ENCODE measurements at regions not wholly inside any gene's neighbourhood (a gene's known extent, or its start where the extent isn't known, plus 50 kb on each side); places are given as distances from the start of the nearest gene placed in this dataset.

- 72% methylated on average over 2 of the region's 2 CpGs for WGBS (ENCODE audit: low lambda C conversion rate)
- in situ Hi-C loops (cut with HindIII; ENCODE audit: extremely low pct_ligation_motif_present, low pct_unique_long_range_greater_than_20kb): no loop called here
- no peak overlapping the region for H3K27ac ChIP-seq (ENCODE audit: extremely low read length, insufficient read depth, low read length)
- no peaks in the 10 kb centered on the region for H4K20me1 ChIP-seq (ENCODE audit: insufficient read depth, low read length)
- H3K36me3 ChIP-seq (replicated peaks in 1 of 2; ENCODE audit: control insufficient read depth in 1 of 2, insufficient read depth in 2 of 2, low read length in 2 of 2): no peaks in the 10 kb centered on the region
- no peak for ATAC-seq
- ChIA-PET CTCF (ENCODE audit: low intra/inter-chr PET ratio, low total read pairs) (no interaction called here), POLR2A (no interaction called here)
- H3K4me1 ChIP-seq (ENCODE audit: insufficient read depth, low read length): no peaks in the 10 kb centered on the region
- no peak overlapping the region for H3K4me2 ChIP-seq (ENCODE audit: low read depth, low read length)
- no peaks in the 10 kb centered on the region for H3K27me3 ChIP-seq (ENCODE audit: control insufficient read depth in 1 of 2, insufficient read depth in 2 of 2, low read length in 2 of 2)
- H2AFZ ChIP-seq (ENCODE audit: low read length): no peak overlapping the region
- no TSS peak for BruUV-seq (replicated peaks)
- TF ChIP-seq HES4 (CRISPR knock-in tag; IDR thresholded peaks at IDR 0.05; ENCODE audit: borderline replicate concordance) (no peak), GTF2F1 (IDR thresholded peaks at IDR 0.05; ENCODE audit: low read length) (no peak), ONECUT2 (CRISPR knock-in tag; IDR thresholded peaks at IDR 0.05) (no peak), DDIT3 (CRISPR knock-in tag; IDR thresholded peaks at IDR 0.05) (no peak), ZNF788 (CRISPR knock-in tag; IDR thresholded peaks at IDR 0.05; ENCODE audit: borderline replicate concordance) (no peak), SNAPC2 (CRISPR knock-in tag; IDR thresholded peaks at IDR 0.05) (no peak), ZKSCAN5 (CRISPR knock-in tag; IDR thresholded peaks at IDR 0.05) (no peak), ZNF644 (CRISPR knock-in tag; IDR thresholded peaks at IDR 0.05; ENCODE audit: low read depth) (no peak)
- TF ChIP-seq, protein P1, sequence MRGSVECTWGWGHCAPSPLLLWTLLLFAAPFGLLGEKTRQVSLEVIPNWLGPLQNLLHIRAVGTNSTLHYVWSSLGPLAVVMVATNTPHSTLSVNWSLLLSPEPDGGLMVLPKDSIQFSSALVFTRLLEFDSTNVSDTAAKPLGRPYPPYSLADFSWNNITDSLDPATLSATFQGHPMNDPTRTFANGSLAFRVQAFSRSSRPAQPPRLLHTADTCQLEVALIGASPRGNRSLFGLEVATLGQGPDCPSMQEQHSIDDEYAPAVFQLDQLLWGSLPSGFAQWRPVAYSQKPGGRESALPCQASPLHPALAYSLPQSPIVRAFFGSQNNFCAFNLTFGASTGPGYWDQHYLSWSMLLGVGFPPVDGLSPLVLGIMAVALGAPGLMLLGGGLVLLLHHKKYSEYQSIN (CRISPR knock-in tag; IDR thresholded peaks at IDR 0.05; ENCODE audit: borderline replicate concordance): no peak
- H3K9me3 ChIP-seq (ENCODE audit: low read length): no peaks in the 10 kb centered on the region
- no peak for FAIRE-seq
- no peak for DNase-seq (ENCODE audit: low spot score)
- H3K9ac ChIP-seq (ENCODE audit: insufficient read depth, low read depth, low read length): no peak overlapping the region
- intact Hi-C loops (cut with micrococcal nuclease; ENCODE audit: unreplicated experiment): no loop called here
- H3K4me3 ChIP-seq (replicated peaks in 1 of 3; ENCODE audit: insufficient read depth in 1 of 3, low read depth in 2 of 3, low read length in 3 of 3): no peak overlapping the region
- H3K79me2 ChIP-seq (ENCODE audit: insufficient read depth, low read length): no peaks in the 10 kb centered on the region
These were observed 315.3 kb upstream of the ZNF608 start for GRCh38 chr5:125061726-125062125.

Data from HepG2 (cell line).